22Rv1 (cell line): ENCODE measurements at regions not wholly inside any gene's neighbourhood (a gene's known extent, or its start where the extent isn't known, plus 50 kb on each side); places are given as distances from the start of the nearest gene placed in this dataset.
A peak's percentile ranks its signal among the peaks of the same experiment; 100 is the strongest.

Source experiments
- H3K27ac ChIP-seq: fragments of 450-650 bp; 2 replicates; pipeline ENCODE4 v1.5.1; 2017
- CTCF ChIP-seq: fragments of 450-650 bp; IDR thresholded peaks from 2 replicates; pipeline ENCODE4 v1.5.1; 2017; ENCODE audit warnings: mild to moderate bottlenecking
- ZFX ChIP-seq: fragments of 450-650 bp; IDR thresholded peaks from 2 replicates; pipeline ENCODE4 v1.6.1; 2017; ENCODE audit warnings: antibody characterized with exemption, borderline replicate concordance

GRCh38 chr20:17158701-17159100, 68.1 kb upstream of the PCSK2 start:
- no peak for TF ChIP-seq CTCF
- no peak for TF ChIP-seq ZFX

GRCh38 chr20:17161673-17162481, 65.0 kb upstream of the PCSK2 start:
- no peak for TF ChIP-seq CTCF
- TF ChIP-seq ZFX = no peak
- H3K27ac ChIP-seq = no peak overlapping the region

More at GRCh38 chr20:17158701-17159100, 68.1 kb upstream of the PCSK2 start:
- no peak overlapping the region for H3K27ac ChIP-seq

GRCh38 chr20:17168026-17168612, 58.7 kb upstream of the PCSK2 start:
- no peak for TF ChIP-seq ZFX
- TF ChIP-seq CTCF = no peak
- H3K27ac ChIP-seq = no peak overlapping the region

GRCh38 chr20:17169585-17170136, 57.2 kb upstream of the PCSK2 start:
- peak overlapping the region; percentile 66 for H3K27ac ChIP-seq

GRCh38 chr20:17171746-17172280, 55.0 kb upstream of the PCSK2 start:
- no peak for TF ChIP-seq ZFX
- no peak for TF ChIP-seq CTCF
- peak overlapping the region; percentile 46 for H3K27ac ChIP-seq

More at GRCh38 chr20:17169585-17170136, 57.2 kb upstream of the PCSK2 start:
- TF ChIP-seq CTCF (no peak), ZFX (no peak)

- TF ChIP-seq ZFX (no peak), CTCF (no peak)
- H3K27ac ChIP-seq = no peak overlapping the region
Observed at GRCh38 chr20:17172836-17173516, 53.9 kb upstream of the PCSK2 start.
